Stimulated activated CD8-positive, alpha-beta memory T cell treated with anti-CD3 and anti-CD28 coated beads, Interleukin-4, amount 100 ng/mL, for 1 hour (primary cell): ENCODE measurements at regions not wholly inside any gene's neighbourhood (a gene's known extent, or its start where the extent isn't known, plus 50 kb on each side); places are given as distances from the start of the nearest gene placed in this dataset.
"Not testable (repeated sequence)": the region's sequence is repeated elsewhere in the genome, so short reads cannot be mapped to it uniquely, and the experiment has no call there.

ENCODE experiments used
- DNase-seq, 2 donors: peaks; one replicate each; pipeline ENCODE4 v3.0.0-alpha.2; 2020; ENCODE audit warnings: low read depth in 2 of 2, low spot score in 1 of 2

DNA sequence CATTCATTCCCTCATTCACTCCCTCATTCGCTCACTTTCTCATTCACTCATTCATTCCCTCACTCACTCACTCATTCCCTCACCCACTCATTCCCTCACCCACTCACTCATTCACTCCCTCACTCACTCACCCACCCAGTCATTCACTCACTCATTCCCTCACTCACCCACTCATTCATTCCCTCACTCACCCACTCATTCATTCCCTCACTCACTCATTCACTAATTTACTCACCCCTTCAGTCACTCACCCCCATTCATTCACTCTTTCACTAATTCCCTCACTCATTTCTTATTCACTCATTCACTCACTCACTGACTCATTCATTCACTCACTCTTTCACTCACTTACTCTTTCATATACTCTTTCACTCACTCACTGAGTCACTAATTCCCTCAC is 303.1 kb downstream of the C16orf95 start:
- DNase-seq: no peak

DNA sequence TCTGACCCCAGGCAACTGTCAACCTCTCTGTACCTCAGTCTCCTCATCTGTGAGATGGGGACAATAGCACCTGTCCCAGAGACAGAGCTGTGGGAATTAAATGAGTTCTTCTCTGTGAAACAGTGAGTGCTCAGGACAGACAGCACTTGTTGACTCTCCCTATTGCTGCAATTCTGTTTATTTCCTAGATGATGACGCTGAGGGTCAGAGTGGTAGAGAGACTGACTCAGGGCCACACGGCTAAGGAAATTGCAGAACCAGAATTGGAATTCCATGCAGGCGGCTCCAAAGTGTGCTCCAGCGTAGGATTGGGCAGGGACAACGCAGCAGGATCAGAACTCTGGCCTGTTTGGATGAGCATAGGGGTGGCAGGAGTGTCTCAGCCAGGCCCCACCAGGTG is 302.2 kb downstream of the C16orf95 start:
- no peak for DNase-seq

DNA sequence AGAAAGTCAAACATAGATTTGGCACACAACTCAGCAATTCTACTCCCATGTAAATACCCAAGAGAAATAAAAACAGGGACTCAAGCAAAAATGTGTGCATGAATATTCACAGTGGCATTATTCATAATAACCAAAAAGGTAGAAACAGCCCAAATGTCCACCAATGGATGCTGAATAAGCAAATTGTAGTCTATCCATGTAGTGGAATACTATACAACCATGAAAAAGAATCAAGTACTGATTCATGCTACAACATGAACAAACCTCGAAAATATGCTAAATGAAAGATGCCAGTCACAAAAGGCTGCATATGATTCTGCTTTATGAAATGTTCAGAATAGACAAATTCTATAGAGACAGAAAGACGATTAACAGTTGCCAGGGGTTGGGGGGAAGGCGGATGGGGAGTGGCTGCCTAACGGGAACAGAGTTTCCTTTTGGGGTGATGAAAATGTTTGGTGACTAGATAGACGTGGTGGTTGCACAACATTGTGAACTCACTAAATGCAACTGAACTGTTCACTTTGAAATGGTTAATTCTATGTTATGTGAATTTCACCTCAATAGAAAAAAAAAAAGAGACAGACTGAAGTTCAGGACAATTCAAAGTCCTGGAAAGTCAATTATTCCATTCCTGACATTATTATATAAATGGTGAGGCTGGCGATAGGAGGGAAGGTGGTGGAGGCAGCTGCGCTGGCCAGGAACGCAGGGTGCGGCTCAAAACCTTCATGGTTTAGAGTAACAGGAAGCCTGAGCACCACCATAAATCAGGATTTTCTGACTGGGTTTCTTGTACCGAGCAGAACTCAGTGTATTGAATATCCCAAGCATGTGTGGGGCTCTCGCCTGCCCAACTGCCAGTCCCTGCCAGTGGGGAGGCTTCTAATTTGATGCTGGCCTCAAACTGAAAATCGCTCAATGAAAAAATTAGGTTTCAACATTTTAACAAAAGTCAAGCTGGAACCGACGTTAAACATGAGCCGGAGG is 300.9 kb downstream of the C16orf95 start:
- no peak for DNase-seq

DNA sequence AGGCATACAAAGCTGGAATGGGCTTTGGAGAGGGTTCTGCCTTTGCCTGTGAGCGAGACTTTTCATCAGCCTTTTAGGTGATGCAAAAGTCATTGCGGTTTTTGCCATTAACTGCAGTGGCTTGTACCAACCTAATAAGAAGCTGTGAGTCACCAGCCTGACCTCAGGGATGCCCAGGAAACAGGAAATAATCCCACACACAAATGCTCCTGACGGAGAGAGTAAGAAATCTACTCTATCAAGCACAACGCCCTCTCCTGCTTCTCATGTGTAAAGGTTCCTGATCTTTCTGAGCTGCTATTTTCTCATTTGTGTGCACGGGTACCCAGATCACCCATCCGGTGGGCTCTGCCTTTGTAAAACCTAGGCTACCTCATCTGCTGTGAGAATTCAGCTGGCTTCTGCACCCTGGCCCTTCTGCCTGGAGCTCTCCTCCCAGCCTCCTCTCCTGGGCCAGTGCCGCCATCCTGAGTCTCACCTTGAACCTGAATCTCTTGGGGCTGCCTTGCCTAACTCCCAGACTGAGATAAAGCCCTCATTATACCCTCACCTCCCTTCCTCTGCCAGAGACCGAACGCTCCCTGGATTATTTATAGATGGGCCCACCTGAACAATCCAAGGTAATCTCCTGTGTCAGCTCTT is 299.7 kb downstream of the C16orf95 start:
- DNase-seq: no peak

DNA sequence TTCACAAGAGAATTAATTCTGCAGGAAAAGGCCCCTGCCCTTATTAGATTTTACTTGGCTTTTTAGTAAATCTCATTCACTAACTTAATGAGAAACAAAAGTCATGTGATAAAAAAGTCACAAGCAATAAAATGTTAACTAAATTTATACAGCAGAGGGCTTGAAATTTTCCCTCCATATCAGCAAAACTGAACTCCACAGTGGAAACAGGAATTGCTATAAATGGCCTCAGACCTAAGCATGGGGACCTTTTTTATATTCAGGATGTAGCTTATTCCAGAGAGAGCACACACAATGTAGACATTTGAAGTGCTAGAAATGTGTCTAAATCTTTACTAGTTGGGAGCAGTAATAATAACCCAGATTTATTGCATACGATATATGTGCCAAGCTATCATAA is 291.5 kb downstream of the C16orf95 start:
- DNase-seq: no peak

DNA sequence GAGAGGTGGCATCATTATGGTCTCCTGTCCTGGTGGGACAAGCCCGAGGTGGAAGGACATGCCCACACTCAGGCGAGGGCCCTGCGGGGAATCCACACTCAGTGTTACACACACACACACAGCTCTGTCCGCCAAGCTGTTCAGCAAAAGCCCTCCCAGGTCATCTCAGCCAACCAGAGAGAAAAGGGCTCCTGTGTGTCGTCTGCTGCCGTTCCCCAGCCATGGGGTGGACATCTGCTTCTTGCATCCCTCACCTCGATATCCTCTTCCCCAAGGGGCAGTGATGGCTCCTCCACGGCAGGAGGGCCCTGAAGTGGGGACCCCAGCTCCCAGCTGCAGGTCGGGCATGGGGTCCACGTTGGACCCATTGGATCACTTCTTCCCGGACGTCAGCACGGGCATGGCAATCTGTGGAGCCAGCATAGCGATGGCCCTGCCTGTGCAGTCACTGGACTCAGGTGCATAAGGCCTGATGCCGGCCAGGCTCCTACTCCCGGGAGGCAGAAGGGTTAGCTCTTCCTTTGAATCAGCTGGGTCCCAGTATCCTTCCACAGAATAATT is 290.1 kb downstream of the C16orf95 start:
- DNase-seq: no peak

DNA sequence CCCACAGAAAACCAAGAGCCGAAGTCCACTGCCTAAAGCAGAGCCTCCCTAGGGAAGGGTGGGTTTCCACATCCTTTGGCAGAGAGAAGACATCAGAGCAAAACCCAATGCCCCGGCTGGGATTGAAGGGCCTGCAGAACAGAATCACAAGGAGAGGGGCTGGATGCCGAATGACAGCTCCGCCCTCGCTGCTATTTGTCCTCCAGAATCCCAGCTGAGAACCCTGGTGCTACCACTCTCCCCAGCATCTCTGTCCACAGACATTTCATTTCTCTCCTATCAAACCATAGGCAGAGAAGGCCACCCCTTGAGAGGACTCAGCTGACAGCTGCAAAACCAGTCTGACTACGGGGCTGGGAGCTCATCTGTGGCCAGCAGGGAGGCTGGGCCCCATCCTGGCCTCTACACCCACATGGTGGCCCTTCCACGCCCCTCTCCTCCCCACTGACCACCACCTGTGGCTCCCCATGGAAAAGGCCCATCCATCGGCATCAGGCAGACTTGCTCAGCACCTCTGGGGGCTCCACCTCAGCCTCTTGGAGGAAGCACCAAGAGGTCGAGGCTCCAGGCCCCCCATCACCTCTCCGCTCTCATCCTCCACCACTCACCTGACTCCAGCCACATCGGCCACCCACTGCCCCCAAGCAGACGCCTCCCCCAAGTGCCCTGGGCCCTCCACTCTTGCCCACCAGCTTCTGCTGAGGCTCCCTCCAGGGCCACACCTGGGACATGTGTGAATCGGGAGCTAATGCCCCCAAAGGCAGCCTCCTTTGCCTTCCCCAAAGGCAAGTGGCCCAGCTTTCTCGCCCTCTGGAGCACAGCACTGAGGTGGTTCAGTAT is 288.5 kb downstream of the C16orf95 start:
- no peak for DNase-seq

DNA sequence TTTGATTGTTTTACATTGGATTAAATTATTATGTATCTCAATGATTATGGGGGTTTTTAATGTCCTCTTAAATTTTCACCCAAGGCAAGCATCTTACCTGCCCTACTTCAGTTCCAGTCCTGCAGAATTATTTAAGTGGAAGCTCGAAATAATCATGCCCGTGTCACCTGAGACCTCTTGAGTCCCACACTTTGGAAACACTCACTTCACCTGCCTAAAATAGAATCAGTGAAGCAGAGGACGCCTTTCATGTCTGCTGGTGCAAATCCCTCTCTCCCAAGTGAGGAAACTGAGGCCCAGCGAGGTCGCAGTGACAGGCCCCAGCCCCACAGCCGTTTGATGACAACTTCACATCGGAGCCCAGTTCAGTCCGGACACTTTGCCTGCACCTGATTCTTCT is 284.6 kb downstream of the C16orf95 start:
- no peak for DNase-seq

DNA sequence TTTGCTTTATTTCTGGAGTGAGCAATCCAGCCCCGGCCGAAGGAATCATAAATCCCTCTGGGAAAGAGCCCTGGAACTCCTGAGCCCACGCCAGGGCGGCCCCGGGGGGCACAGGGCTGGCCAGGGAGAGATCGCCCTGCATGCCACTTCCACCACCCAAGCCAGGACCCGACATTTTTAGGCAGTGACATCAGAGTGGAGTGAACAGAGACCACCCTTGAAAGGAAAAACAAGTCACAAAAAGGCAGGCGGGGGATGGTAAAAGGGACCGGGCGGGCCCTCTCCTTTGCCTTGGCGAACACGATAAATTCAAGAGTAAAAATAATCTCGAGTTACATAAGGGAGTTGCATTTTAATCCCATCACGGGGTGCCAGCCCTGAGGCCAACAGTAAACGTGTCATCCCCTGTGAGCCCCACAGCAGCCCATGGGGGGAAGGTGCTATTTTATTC is 284.1 kb downstream of the C16orf95 start:
- no peak for DNase-seq

DNA sequence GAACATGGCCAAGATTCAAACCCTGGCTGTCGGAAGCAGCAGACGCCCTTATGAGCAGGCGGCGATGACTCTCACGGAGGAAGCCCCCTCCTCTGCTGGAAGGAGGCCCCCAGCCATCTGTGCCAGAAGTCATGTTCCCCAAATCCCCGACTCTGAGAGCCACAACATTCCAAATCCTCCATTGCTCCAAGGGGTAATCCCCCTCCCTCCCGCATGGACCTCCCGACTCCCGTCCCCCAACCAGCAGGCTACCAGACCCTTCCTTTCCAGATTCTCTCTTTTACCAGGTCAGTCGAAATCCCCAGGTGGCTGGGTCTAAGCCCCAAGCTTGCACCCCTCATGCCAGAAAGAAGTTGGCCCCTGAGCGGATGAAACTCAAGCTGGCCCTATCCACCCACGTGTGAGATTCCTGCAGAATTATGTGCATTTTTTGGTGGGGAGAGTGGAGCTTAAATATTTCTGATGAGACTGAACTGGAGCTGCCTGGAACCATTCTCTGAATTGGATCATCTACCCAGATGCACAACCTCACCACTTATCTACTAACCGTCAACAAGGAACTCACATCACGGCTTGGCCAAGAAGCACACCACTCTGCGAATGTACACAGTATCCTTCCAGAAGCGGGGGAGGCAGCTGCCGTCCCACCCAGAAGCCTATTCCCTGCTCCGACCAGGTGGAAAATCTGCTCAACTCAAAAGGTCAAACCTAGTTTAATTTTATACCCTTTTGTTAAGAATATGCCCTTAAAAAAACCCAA is 283.5 kb downstream of the C16orf95 start:
- no peak for DNase-seq

DNA sequence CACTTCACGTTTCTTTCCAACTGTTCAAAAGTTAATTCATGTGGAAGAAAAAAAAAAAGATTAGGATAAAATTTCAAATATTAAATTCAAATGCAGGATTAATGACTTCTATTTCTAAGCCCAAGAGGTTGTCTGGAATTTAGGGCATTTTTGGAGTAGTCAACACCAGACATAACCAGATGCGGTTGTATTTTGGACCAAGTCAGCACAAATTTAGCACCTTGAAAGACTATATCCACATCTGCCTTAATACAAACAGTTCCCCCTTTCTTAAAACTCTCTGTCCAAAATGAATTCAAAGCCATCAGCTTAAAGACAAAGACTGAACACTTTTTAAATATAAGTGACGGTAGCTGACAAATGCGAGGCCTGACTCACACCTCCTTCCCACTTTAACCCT is 282.9 kb downstream of the C16orf95 start:
- DNase-seq: no peak

DNA sequence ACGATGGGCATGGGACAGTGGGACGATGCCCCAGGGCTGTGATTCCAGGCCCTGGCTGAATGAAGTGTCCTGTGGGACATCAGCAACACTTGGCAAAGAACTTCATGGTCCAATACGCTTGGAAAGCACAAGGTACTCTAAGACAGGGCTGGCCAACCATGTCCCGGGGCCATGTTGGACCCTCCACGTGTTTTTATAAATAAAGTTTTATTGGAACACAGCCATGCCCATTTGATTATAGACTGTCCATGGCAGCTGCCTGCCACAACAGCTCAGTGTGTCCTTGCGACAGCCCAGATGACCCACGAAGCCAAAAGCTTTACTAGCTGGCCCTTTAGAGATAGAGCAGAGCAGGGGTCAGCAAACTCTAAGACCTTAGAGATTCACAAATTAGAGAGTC is 282.1 kb downstream of the C16orf95 start:
- DNase-seq: no peak

DNA sequence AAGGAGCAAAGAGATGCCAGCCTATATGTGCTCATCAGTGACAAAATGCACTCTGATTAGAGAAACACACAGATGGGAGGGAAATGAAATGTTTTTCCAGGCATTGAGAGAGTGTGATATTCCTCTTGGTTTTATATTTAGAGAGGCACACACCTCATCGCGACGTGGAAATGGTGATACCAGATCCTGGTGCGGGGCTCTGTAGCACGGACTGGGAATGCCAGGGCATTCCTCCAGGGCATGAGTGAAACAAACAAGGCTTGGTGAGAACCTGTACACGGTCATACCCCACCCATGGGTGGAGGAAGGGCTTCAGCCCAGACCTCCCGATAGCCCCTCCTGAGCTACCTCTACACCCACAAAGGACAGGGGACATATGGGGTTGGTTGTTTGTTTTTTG is 280.2 kb downstream of the C16orf95 start:
- no peak for DNase-seq

DNA sequence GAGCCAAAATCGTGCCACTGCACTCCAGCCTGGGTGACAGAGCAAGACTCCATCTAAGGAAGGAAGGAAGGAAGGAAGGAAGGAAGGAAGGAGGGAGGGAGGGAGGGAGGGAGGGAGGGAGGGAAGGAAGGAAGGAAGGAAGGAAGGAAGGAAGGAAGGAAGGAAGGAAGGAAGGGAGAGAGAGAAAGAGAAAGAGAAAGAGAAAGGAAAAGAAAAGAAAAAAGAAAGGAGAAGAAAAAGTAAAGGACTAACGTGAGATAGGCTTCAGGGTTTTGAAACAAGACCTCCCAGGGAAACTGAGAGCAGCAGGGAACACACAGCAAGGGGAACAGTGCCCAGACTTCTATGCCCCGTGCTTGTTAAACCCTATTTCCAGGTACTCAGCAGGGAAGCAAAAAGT is 278.7 kb downstream of the C16orf95 start:
- not testable (repeated sequence) for DNase-seq

DNA sequence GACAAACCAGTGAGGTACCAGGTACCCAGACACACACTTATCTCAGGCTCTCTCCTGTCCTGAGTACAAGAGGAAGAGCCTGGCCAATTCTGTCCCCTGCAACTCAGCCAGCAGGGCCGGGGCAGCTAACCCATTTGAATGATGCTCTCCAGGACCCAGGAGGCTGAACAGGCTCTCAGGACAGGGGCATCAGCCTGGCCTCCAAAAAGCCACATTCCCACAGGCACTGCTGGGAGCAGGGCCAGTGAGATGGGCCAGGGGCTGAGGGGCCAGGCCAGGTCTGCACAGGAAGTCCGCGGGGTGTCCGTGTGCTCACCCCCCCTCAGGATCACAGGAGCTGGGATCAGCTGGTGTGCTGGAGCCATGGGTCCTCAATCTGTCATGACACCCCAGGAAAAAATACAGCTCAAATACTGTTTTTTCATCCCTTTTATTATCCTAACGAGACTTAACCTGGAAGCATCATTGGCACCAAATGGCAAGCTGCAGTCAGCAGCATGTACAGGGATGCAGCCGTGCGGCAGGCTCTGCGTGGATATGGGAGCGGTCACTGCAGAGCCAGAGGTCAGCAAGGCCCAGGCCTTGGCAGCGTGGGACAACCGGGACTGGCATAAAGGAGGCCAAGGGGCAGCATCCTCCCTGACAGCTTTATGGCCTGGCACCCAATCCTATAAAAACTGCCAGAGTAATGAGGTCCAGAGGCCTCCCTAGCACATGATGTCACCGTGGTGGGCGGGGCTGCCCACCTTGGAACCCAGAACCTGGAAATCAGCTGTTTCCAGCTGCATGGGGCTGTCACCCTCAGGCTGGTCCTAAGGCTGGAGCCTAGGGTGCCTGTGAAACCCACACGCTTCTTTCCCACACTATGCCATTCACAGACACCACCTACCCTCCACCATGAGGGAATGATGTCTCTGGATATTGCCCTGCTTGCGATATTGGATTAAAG is 276.7 kb downstream of the C16orf95 start:
- DNase-seq: no peak

DNA sequence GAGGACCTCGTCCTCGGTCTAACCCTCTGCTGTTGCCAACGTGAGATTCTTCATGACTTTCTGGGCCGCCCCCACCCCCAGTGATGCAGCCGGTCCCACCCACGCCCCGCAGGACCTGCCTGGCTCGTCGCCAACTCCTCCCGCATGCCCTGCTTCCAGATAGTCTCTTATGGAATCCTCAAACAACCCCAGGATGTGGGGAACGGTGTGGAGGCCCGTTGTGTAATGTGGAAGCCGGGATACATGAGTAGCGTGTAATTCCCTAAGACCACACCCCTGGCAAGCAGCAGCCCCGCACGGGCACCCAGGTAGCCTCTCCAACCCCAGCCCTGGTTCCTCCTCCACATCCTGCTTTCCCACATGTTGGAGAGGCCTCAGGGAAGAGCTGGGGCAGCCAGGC is 275.9 kb downstream of the C16orf95 start:
- no peak for DNase-seq

DNA sequence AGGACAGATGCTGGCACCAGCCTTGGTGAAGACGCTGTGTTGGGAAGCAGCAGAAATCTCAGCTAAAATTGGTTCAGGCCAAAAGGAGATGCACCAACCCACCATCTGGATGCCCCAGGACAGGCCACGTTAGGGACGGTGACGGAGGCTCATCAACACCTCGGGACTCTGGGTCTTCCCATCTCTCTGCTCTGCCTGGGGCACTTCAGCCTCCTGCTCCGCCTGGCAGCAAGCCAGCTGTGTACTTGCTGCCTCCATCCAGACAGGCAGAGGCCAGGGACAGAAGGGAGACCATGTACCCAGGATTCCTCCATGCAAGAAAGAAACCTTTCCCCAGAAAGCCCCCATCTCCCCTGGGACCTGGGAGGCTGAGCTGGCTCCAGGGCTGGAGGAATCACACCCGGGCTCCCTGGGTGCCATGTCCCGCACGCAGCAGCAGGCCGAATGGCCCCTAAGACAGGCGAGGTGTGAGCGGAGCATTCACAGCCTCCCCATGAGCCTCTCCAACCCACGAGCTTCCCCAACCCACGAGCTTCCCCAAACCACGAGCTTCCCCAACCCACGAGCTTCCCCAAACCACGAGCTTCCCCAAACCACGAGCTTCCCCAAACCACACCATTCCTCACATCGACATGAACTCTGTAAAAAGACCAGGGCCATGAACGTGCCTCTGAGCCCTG is 274.5 kb downstream of the C16orf95 start:
- no peak for DNase-seq

DNA sequence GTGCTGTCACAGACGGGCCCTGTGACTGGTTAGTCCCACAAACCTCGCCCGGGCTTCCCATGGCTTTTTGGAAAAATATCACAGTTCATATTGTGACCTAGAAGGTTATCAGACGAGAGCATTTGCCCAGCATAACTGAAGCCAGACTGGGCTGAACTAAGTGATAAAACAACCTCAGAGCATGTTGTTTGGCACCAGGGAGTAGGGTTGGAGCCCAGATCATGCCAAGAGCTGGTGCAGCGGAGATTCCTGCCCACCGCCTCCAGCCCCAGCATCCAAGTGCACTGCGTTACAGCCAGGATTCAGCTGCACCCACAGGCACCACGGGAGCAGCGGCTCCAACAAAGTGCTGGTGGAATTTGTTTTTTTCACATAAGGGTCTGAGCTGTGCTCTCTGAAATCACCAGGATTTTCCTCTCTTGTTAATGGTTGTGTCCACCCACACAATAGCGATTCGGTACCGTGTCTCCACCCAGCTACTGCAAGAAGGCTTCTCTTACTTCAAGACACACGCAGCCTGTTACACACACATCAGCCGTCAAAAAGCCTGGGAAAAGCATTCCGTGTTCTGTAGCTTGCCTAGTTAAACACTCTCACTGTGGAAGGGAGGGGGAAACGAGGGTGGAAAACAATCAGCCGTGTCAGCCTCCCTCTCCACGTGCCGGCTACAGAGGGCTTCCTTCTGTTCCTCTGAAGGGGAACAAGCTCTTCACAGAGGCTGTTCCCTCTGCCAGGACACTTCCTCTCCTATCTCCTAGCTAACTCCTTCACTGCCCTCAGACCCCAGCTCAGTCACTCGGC is 273.8 kb downstream of the C16orf95 start:
- DNase-seq: no peak
